ENCODE measurements at regions not wholly inside any gene's neighbourhood (a gene's known extent, or its start where the extent isn't known, plus 50 kb on each side); places are given as distances from the start of the nearest gene placed in this dataset.
"Not testable (repeated sequence)": the region's sequence is repeated elsewhere in the genome, so short reads cannot be mapped to it uniquely, and the experiment has no call there.

DNA sequence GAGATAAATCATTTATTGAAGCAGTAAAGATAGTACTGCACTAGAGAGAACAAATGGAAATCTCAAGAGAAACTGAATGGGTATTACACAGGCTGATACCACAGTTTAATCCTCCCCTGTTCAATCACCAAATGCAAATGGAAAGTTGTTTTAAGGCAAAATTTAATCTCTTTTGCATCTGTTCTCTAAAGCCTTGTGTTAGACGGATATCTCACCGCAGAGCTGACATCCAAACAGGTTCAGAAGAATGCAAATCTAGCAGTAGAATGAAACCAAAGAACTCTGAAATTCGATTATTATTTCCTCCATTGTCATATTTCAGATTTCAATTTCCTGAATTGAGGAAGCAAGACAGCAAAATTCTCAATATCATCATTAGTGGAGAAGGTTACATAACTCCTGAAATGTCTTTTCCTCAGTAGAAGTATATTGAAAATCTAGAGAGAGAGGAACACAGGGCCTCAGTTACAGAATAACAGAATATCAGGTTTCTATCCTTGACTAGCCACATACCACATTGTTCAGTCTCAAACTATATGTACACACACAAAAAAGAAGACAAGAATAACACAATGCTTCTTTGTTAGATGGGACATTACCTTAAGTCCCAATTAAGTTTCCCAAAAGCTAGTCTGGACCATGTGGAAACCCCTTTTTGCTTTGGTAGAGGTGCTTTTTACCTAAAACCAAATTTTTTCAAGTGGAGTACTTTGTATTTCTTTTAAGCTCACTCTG, 94.1 kb upstream of the BANK1 start:
- DNase-seq (ENCODE audit: low spot score): no peak
- no peak for ATAC-seq
- Mint-ChIP-seq H3K27me3 (ENCODE audit: low read depth) (no peaks in the 10 kb centered on the region), H3K36me3 (no peaks in the 10 kb centered on the region), H3K27ac (no peak overlapping the region), H3K4me1 (peaks cover 8% of the 10 kb centered on the region), H3K9me3 (no peaks in the 10 kb centered on the region), H3K4me3 (no peak overlapping the region)
- ChIA-PET CTCF (no interaction called here), POLR2A (no interaction called here)
- TF ChIP-seq ELF4 (CRISPR knock-in tag; IDR thresholded peaks at IDR 0.05; ENCODE audit: low read depth): no peak
- no peak for TF ChIP-seq SMAD4 (CRISPR knock-in tag; IDR thresholded peaks at IDR 0.05)
- TF ChIP-seq FOXP1 (CRISPR knock-in tag; IDR thresholded peaks at IDR 0.05; ENCODE audit: borderline replicate concordance): no peak
- TF ChIP-seq, protein P1, sequence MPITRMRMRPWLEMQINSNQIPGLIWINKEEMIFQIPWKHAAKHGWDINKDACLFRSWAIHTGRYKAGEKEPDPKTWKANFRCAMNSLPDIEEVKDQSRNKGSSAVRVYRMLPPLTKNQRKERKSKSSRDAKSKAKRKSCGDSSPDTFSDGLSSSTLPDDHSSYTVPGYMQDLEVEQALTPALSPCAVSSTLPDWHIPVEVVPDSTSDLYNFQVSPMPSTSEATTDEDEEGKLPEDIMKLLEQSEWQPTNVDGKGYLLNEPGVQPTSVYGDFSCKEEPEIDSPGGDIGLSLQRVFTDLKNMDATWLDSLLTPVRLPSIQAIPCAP (CRISPR knock-in tag; IDR thresholded peaks at IDR 0.05): no peak
- no peak for TF ChIP-seq EMX1 (CRISPR knock-in tag; IDR thresholded peaks at IDR 0.05)
- no peak for TF ChIP-seq ESRRA (CRISPR knock-in tag; IDR thresholded peaks at IDR 0.05; ENCODE audit: borderline replicate concordance)

DNA sequence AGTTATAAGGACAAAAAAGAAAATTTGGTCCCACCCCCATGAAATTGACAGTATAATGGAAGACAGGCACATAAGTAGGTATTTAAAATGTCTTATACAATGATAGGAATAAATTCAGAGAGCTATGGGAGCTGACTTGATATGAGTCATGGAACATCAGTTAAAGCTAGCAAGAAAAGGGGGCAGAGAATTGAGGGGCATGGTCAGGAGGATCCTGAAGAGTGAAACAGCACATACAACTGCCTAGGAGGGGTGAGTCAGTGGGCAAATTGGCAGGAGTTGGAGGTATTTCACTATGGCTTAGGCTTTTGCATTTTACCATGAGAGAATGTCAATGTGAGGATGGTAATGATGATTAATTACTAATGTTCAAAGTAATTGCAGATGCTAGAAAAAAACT, 95.4 kb upstream of the BANK1 start:
- TF ChIP-seq, protein P2, sequence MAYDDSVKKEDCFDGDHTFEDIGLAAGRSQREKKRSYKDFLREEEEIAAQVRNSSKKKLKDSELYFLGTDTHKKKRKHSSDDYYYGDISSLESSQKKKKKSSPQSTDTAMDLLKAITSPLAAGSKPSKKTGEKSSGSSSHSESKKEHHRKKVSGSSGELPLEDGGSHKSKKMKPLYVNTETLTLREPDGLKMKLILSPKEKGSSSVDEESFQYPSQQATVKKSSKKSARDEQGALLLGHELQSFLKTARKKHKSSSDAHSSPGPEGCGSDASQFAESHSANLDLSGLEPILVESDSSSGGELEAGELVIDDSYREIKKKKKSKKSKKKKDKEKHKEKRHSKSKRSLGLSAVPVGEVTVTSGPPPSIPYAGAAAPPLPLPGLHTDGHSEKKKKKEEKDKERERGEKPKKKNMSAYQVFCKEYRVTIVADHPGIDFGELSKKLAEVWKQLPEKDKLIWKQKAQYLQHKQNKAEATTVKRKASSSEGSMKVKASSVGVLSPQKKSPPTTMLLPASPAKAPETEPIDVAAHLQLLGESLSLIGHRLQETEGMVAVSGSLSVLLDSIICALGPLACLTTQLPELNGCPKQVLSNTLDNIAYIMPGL (CRISPR knock-in tag; IDR thresholded peaks at IDR 0.05): no peak
- TF ChIP-seq, protein P3, sequence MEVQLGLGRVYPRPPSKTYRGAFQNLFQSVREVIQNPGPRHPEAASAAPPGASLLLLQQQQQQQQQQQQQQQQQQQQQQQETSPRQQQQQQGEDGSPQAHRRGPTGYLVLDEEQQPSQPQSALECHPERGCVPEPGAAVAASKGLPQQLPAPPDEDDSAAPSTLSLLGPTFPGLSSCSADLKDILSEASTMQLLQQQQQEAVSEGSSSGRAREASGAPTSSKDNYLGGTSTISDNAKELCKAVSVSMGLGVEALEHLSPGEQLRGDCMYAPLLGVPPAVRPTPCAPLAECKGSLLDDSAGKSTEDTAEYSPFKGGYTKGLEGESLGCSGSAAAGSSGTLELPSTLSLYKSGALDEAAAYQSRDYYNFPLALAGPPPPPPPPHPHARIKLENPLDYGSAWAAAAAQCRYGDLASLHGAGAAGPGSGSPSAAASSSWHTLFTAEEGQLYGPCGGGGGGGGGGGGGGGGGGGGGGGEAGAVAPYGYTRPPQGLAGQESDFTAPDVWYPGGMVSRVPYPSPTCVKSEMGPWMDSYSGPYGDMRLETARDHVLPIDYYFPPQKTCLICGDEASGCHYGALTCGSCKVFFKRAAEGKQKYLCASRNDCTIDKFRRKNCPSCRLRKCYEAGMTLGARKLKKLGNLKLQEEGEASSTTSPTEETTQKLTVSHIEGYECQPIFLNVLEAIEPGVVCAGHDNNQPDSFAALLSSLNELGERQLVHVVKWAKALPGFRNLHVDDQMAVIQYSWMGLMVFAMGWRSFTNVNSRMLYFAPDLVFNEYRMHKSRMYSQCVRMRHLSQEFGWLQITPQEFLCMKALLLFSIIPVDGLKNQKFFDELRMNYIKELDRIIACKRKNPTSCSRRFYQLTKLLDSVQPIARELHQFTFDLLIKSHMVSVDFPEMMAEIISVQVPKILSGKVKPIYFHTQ (CRISPR knock-in tag; IDR thresholded peaks at IDR 0.05): no peak
- TF ChIP-seq ZNF396 (CRISPR knock-in tag; IDR thresholded peaks at IDR 0.05; ENCODE audit: borderline replicate concordance) (no peak), ZNF671 (CRISPR knock-in tag; IDR thresholded peaks at IDR 0.05) (no peak), ZNF263 (CRISPR knock-in tag; IDR thresholded peaks at IDR 0.05; ENCODE audit: low read depth) (no peak), ETV6 (CRISPR knock-in tag; IDR thresholded peaks at IDR 0.05) (no peak), SMAD4 (CRISPR knock-in tag; IDR thresholded peaks at IDR 0.05) (no peak), ZNF423 (CRISPR knock-in tag; IDR thresholded peaks at IDR 0.05) (no peak), FOXP1 (CRISPR knock-in tag; IDR thresholded peaks at IDR 0.05; ENCODE audit: borderline replicate concordance) (no peak), EMX1 (CRISPR knock-in tag; IDR thresholded peaks at IDR 0.05) (no peak), GRHL2 (CRISPR knock-in tag; IDR thresholded peaks at IDR 0.05; ENCODE audit: insufficient replicate concordance, severe bottlenecking) (no peak), ZNF219 (CRISPR knock-in tag; IDR thresholded peaks at IDR 0.05; ENCODE audit: borderline replicate concordance) (no peak), ESRRA (CRISPR knock-in tag; IDR thresholded peaks at IDR 0.05; ENCODE audit: borderline replicate concordance) (no peak)
- TF ChIP-seq, protein P4, sequence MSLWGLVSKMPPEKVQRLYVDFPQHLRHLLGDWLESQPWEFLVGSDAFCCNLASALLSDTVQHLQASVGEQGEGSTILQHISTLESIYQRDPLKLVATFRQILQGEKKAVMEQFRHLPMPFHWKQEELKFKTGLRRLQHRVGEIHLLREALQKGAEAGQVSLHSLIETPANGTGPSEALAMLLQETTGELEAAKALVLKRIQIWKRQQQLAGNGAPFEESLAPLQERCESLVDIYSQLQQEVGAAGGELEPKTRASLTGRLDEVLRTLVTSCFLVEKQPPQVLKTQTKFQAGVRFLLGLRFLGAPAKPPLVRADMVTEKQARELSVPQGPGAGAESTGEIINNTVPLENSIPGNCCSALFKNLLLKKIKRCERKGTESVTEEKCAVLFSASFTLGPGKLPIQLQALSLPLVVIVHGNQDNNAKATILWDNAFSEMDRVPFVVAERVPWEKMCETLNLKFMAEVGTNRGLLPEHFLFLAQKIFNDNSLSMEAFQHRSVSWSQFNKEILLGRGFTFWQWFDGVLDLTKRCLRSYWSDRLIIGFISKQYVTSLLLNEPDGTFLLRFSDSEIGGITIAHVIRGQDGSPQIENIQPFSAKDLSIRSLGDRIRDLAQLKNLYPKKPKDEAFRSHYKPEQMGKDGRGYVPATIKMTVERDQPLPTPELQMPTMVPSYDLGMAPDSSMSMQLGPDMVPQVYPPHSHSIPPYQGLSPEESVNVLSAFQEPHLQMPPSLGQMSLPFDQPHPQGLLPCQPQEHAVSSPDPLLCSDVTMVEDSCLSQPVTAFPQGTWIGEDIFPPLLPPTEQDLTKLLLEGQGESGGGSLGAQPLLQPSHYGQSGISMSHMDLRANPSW (CRISPR knock-in tag; conservative IDR thresholded peaks at IDR 0.05; ENCODE audit: low read depth): no peak
- TF ChIP-seq, protein P5, sequence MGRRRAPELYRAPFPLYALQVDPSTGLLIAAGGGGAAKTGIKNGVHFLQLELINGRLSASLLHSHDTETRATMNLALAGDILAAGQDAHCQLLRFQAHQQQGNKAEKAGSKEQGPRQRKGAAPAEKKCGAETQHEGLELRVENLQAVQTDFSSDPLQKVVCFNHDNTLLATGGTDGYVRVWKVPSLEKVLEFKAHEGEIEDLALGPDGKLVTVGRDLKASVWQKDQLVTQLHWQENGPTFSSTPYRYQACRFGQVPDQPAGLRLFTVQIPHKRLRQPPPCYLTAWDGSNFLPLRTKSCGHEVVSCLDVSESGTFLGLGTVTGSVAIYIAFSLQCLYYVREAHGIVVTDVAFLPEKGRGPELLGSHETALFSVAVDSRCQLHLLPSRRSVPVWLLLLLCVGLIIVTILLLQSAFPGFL (CRISPR knock-in tag; IDR thresholded peaks at IDR 0.05; ENCODE audit: borderline replicate concordance): no peak
- ChIA-PET CTCF (no interaction called here), POLR2A (no interaction called here)
- ATAC-seq (no peak), DNase-seq (ENCODE audit: low spot score) (no peak)
- no peak overlapping the region for H3K4me3 Mint-ChIP-seq
- H3K27ac Mint-ChIP-seq: no peak overlapping the region
- peaks cover 8% of the 10 kb centered on the region for H3K4me1 Mint-ChIP-seq
- no peaks in the 10 kb centered on the region for H3K36me3 Mint-ChIP-seq
- H3K9me3 Mint-ChIP-seq: no peaks in the 10 kb centered on the region
- H3K27me3 Mint-ChIP-seq (ENCODE audit: low read depth): no peaks in the 10 kb centered on the region; the same call in 1 of the 2 replicates

DNA sequence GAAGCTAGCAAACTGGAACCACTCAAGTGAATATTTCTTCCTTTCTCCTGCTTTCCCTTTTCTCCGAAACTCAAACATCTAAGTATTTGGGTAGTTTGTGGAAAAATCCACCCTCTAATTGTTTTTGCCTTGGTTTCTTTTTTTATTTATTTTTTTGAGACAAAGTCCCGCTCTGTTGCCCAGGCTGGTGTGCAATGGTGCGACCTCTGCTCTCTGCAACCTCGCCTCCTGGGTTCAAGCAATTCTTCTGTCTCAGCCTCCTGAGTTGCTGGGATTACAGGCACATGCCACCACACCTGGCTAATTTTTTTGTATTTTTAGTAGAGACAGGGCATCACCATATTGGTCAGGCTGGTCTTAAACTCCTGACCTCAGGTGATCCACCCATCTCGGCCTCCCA, 96.1 kb upstream of the BANK1 start:
- POLR2A ChIA-PET; H3K4me1 Mint-ChIP-seq; CTCF ChIA-PET; H3K9me3 Mint-ChIP-seq; ATAC-seq; H3K27me3 Mint-ChIP-seq (ENCODE audit: low read depth); H3K36me3 Mint-ChIP-seq; H3K27ac Mint-ChIP-seq; H3K4me3 Mint-ChIP-seq; DNase-seq (ENCODE audit: low spot score): not testable (repeated sequence)
